ENCODE measurements at regions not wholly inside any gene's neighbourhood (a gene's known extent, or its start where the extent isn't known, plus 50 kb on each side); places are given as distances from the start of the nearest gene placed in this dataset.

GRCh38 chr20:62564456-62565245, 77.7 kb upstream of the SLCO4A1 start:
- peaks cover 0 to 9% (median 0%) of the 10 kb centered on the region in 4 donors for H3K4me1 ChIP-seq
- intact Hi-C loops (cut with DNase I; ENCODE audit: low total_unique reads) = no loop called here
- H3K27ac ChIP-seq = no peak overlapping the region
- H3K27me3 ChIP-seq = peaks cover 0 to 50% (median 19%) of the 10 kb centered on the region in 3 donors
- no peaks in the 10 kb centered on the region for H3K36me3 ChIP-seq
- no peak for DNase-seq
- TF ChIP-seq EP300 (IDR thresholded peaks at IDR 0.05) = no peak
- no peak for TF ChIP-seq POLR2AphosphoS5 (IDR thresholded peaks at IDR 0.05)
- TF ChIP-seq, protein P1, sequence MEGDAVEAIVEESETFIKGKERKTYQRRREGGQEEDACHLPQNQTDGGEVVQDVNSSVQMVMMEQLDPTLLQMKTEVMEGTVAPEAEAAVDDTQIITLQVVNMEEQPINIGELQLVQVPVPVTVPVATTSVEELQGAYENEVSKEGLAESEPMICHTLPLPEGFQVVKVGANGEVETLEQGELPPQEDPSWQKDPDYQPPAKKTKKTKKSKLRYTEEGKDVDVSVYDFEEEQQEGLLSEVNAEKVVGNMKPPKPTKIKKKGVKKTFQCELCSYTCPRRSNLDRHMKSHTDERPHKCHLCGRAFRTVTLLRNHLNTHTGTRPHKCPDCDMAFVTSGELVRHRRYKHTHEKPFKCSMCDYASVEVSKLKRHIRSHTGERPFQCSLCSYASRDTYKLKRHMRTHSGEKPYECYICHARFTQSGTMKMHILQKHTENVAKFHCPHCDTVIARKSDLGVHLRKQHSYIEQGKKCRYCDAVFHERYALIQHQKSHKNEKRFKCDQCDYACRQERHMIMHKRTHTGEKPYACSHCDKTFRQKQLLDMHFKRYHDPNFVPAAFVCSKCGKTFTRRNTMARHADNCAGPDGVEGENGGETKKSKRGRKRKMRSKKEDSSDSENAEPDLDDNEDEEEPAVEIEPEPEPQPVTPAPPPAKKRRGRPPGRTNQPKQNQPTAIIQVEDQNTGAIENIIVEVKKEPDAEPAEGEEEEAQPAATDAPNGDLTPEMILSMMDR (IDR thresholded peaks at IDR 0.05) = no peak
- TF ChIP-seq POLR2A (IDR thresholded peaks at IDR 0.05) = no peak
- 86 to 90% (median 89%) methylated on average over 29 to 42 of the region's 42 CpGs for WGBS, 5 donors
- no peaks in the 10 kb centered on the region for H3K9me3 ChIP-seq
- H3K4me3 ChIP-seq = no peak overlapping the region

DNA sequence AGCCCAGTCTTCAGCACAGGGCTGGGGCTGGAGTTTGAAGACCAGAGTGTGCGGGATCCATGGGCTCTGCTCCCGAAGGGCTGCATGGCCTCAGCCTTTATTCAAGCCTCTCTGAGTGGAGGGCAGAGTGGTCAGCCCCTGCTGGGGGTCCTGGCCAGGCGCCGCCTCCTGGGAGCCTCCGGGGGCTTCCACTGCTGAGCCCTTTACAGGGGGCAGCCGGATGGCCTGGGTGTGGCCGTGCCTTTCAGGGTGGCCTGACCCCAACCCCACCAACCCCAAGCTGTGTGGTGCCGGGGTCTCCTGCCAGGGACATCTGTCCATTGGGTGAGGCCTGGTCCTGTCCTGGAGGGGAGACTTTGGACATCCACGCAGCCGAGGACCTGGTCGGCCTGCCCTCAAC, 76.0 kb upstream of the SLCO4A1 start:
- WGBS, 5 donors = 67 to 87% (median 85%) methylated on average over 3 to 11 of the region's 11 CpGs
- no peak for DNase-seq
- intact Hi-C loops (cut with DNase I; ENCODE audit: low total_unique reads) = no loop called here
- H3K27ac ChIP-seq = no peak overlapping the region
- peaks cover 0 to 5% (median 0%) of the 10 kb centered on the region in 4 donors for H3K4me1 ChIP-seq
- no peaks in the 10 kb centered on the region for H3K9me3 ChIP-seq
- TF ChIP-seq POLR2A (IDR thresholded peaks at IDR 0.05) (no peak), POLR2AphosphoS5 (IDR thresholded peaks at IDR 0.05) (no peak), EP300 (IDR thresholded peaks at IDR 0.05) (no peak)
- TF ChIP-seq, protein P1 (IDR thresholded peaks at IDR 0.05) = no peak
- no peak overlapping the region for H3K4me3 ChIP-seq
- no peaks in the 10 kb centered on the region for H3K36me3 ChIP-seq
- H3K27me3 ChIP-seq = peaks cover 0 to 45% (median 18%) of the 10 kb centered on the region in 3 donors

DNA sequence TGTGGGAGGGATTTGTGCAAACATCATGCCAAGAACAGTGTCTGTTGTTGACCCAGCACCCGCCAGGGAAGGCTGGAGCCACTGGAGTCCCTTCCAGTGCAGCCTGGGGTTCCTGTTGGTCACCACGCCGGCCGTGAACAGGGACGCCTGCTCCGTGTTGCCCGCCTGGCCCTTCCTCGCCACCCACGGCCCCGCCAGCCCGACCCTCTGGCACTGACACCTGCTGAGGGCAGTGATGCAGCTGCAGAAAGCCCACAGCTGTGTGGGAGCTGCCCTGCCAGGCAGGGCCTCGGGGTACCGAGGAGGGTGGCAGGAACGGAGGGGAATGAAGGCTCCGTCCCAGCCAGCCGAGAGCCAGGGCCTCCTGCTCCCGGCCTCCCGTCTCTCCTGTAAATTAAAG, 75.5 kb upstream of the SLCO4A1 start:
- H3K9me3 ChIP-seq = peaks cover 0 to 2% (median under 1%) of the 10 kb centered on the region in 4 donors
- H3K27me3 ChIP-seq = peaks cover 0 to 40% (median 17%) of the 10 kb centered on the region in 3 donors
- no peaks in the 10 kb centered on the region for H3K4me1 ChIP-seq
- TF ChIP-seq POLR2AphosphoS5 (IDR thresholded peaks at IDR 0.05) (no peak), POLR2A (IDR thresholded peaks at IDR 0.05) (no peak), EP300 (IDR thresholded peaks at IDR 0.05) (no peak)
- TF ChIP-seq, protein P1 (IDR thresholded peaks at IDR 0.05) = no peak
- no peak overlapping the region for H3K4me3 ChIP-seq
- WGBS, 5 donors = 74 to 83% (median 80%) methylated on average over 15 to 18 of the region's 18 CpGs
- H3K36me3 ChIP-seq = no peaks in the 10 kb centered on the region
- intact Hi-C loops (cut with DNase I; ENCODE audit: low total_unique reads) = no loop called here
- no peak overlapping the region for H3K27ac ChIP-seq
- DNase-seq = no peak

DNA sequence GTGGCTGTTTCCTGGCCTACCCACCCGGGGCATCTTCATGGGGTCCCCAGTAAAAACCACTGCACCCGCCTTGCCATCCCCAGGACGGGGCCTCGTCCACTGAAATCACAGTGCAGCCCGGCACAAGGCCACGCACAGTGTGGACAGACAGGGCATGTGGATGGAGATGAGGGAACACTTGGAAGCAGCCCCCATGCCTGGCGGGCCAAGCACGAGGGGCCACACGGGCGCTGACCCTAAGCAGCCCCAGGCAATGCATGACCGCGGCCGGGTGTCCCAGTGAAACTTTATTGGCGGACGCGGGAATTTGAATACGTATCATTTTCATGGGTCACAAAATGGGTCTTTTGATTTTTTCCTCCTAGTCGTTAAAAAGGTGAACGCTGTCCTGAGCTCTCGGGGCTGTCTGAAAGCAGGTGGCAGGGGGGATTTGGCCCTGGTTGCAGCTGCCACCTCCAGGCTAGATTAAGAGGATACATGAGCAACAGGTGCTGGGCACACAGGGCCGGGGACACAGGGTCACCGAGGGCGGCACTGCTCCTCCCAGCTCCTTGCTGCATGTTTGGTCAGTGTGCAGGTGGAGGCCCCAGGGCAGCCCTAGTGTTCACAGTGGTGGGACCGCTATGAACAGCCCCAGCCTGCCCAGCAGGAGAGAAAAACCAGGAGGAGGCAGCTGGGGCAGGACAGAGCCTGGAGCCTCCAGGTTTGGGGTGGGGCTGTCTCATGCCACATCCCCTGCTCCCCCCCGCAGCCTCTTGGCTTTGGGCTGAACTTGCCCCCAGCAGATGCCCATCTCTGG, 74.9 kb upstream of the SLCO4A1 start:
- no peak overlapping the region for H3K27ac ChIP-seq
- no peak for TF ChIP-seq POLR2AphosphoS5 (IDR thresholded peaks at IDR 0.05)
- TF ChIP-seq, protein P1 (IDR thresholded peaks at IDR 0.05) = no peak
- TF ChIP-seq POLR2A (IDR thresholded peaks at IDR 0.05) = no peak
- TF ChIP-seq EP300 (IDR thresholded peaks at IDR 0.05) = no peak
- no peak for DNase-seq
- intact Hi-C loops (cut with DNase I; ENCODE audit: low total_unique reads) = no loop called here
- no peak overlapping the region for H3K4me3 ChIP-seq
- peaks cover 0 to 5% (median 2%) of the 10 kb centered on the region in 4 donors for H3K9me3 ChIP-seq
- H3K27me3 ChIP-seq = peaks cover 0 to 34% (median 10%) of the 10 kb centered on the region in 3 donors
- WGBS, 5 donors = 76 to 83% (median 81%) methylated on average over 20 to 25 of the region's 25 CpGs
- H3K36me3 ChIP-seq = no peaks in the 10 kb centered on the region
- no peaks in the 10 kb centered on the region for H3K4me1 ChIP-seq

All from stomach (tissue), 8 donors.